ENCODE measurements at regions not wholly inside any gene's neighbourhood (a gene's known extent, or its start where the extent isn't known, plus 50 kb on each side); places are given as distances from the start of the nearest gene placed in this dataset.

GRCh38 chr7:25541877-25542276 lies 313.6 kb upstream of the NPVF start:
- 43% methylated on average over 3 of the region's 3 CpGs for WGBS (ENCODE audit: insufficient coverage, low coverage, low lambda C conversion rate, missing lambda C conversion rate)
- Histone ChIP-seq H3K4me1 (no peaks in the 10 kb centered on the region), H3K9me3 (no peaks in the 10 kb centered on the region), H3K27me3 (no peaks in the 10 kb centered on the region), H3K36me3 (no peaks in the 10 kb centered on the region), H3K27ac (no peak overlapping the region), H3K4me3 (no peak overlapping the region)
- TF ChIP-seq POLR2A (IDR thresholded peaks at IDR 0.05) (no peak), CTCF (IDR thresholded peaks at IDR 0.05) (no peak)
- intact Hi-C loops (cut with DNase I), result no loop called here
- DNase-seq, result no peak
- ATAC-seq, result no peak

- no peak overlapping the region for H3K27ac ChIP-seq
- no peak overlapping the region for H3K4me3 ChIP-seq
- DNase-seq, result no peak
- 71% methylated on average over 6 of the region's 7 CpGs for WGBS (ENCODE audit: insufficient coverage, low coverage, low lambda C conversion rate, missing lambda C conversion rate)
- H3K9me3 ChIP-seq, result no peaks in the 10 kb centered on the region
- intact Hi-C loops (cut with DNase I), result no loop called here
- ATAC-seq, result no peak
- H3K4me1 ChIP-seq, result no peaks in the 10 kb centered on the region
- no peaks in the 10 kb centered on the region for H3K27me3 ChIP-seq
- H3K36me3 ChIP-seq, result no peaks in the 10 kb centered on the region
- TF ChIP-seq POLR2A (IDR thresholded peaks at IDR 0.05) (no peak), CTCF (IDR thresholded peaks at IDR 0.05) (no peak)
Measured at GRCh38 chr7:25543210-25543609, 314.9 kb upstream of the NPVF start.

GRCh38 chr7:25543798-25544197 lies 315.5 kb upstream of the NPVF start:
- no peaks in the 10 kb centered on the region for H3K4me1 ChIP-seq
- 46% methylated on average over 2 of the region's 2 CpGs for WGBS (ENCODE audit: insufficient coverage, low coverage, low lambda C conversion rate, missing lambda C conversion rate)
- no peak overlapping the region for H3K27ac ChIP-seq
- ATAC-seq (no peak), DNase-seq (no peak)
- no peak overlapping the region for H3K4me3 ChIP-seq
- intact Hi-C loops (cut with DNase I), result no loop called here
- TF ChIP-seq CTCF (IDR thresholded peaks at IDR 0.05), result no peak
- no peaks in the 10 kb centered on the region for H3K36me3 ChIP-seq
- H3K9me3 ChIP-seq, result no peaks in the 10 kb centered on the region
- H3K27me3 ChIP-seq, result no peaks in the 10 kb centered on the region

- H3K9me3 ChIP-seq, result no peaks in the 10 kb centered on the region
- no peaks in the 10 kb centered on the region for H3K27me3 ChIP-seq
- ATAC-seq (no peak), DNase-seq (no peak)
- intact Hi-C loops (cut with DNase I), result no loop called here
- H3K36me3 ChIP-seq, result no peaks in the 10 kb centered on the region
- TF ChIP-seq CTCF (IDR thresholded peaks at IDR 0.05) (no peak), POLR2A (IDR thresholded peaks at IDR 0.05) (no peak)
- no peak overlapping the region for H3K4me3 ChIP-seq
- no peaks in the 10 kb centered on the region for H3K4me1 ChIP-seq
- H3K27ac ChIP-seq, result no peak overlapping the region
- 73% methylated on average over 4 of the region's 5 CpGs for WGBS (ENCODE audit: insufficient coverage, low coverage, low lambda C conversion rate, missing lambda C conversion rate)
Measured at GRCh38 chr7:25544254-25544653, 316.0 kb upstream of the NPVF start.
